Activated CD4-positive, alpha-beta T cell treated with anti-CD3 and anti-CD28 coated beads for 48 hours (primary cell): ENCODE measurements at regions not wholly inside any gene's neighbourhood (a gene's known extent, or its start where the extent isn't known, plus 50 kb on each side); places are given as distances from the start of the nearest gene placed in this dataset.
"Not testable (repeated sequence)": the region's sequence is repeated elsewhere in the genome, so short reads cannot be mapped to it uniquely, and the experiment has no call there.

Source experiments
- DNase-seq: peaks from one replicate; pipeline ENCODE4 v3.0.0-alpha.2; 2020

GRCh38 chr7:37549076-37549931 is 100.6 kb upstream of the ELMO1 start:
- no peak for DNase-seq

GRCh38 chr7:37550426-37550825 is 101.8 kb upstream of the ELMO1 start:
- no peak for DNase-seq

- DNase-seq, result no peak
These were observed 102.2 kb upstream of the ELMO1 start for GRCh38 chr7:37550872-37551271.

GRCh38 chr7:37552030-37552429 is 103.4 kb upstream of the ELMO1 start:
- no peak for DNase-seq

- DNase-seq, result not testable (repeated sequence)
These were observed 103.8 kb upstream of the ELMO1 start for GRCh38 chr7:37552439-37552838.

GRCh38 chr7:37555528-37555927 is 106.9 kb upstream of the ELMO1 start:
- no peak for DNase-seq

- DNase-seq, result no peak
These were observed 109.0 kb upstream of the ELMO1 start for GRCh38 chr7:37557571-37558209.

GRCh38 chr7:37558320-37559096 is 109.8 kb upstream of the ELMO1 start:
- no peak for DNase-seq

- DNase-seq, result no peak
These were observed 113.4 kb upstream of the GPR141 start for GRCh38 chr7:37570145-37570544.

GRCh38 chr7:37571806-37572205 is 111.8 kb upstream of the GPR141 start:
- DNase-seq, result no peak

GRCh38 chr7:37577412-37577811 is 106.2 kb upstream of the GPR141 start:
- no peak for DNase-seq

GRCh38 chr7:37577901-37578300 is 105.7 kb upstream of the GPR141 start:
- DNase-seq, result no peak

- no peak for DNase-seq
These were observed 105.2 kb upstream of the GPR141 start for GRCh38 chr7:37578350-37578749.

GRCh38 chr7:37580376-37580775 is 103.2 kb upstream of the GPR141 start:
- no peak for DNase-seq

- not testable (repeated sequence) for DNase-seq
These were observed 98.7 kb upstream of the GPR141 start for GRCh38 chr7:37584651-37585463.

- DNase-seq, result no peak
These were observed 92.7 kb upstream of the GPR141 start for GRCh38 chr7:37590824-37591223.

- DNase-seq, result no peak
These were observed 91.2 kb upstream of the GPR141 start for GRCh38 chr7:37592366-37592765.

GRCh38 chr7:37594602-37595001 is 89.0 kb upstream of the GPR141 start:
- no peak for DNase-seq

- no peak for DNase-seq
These were observed 84.7 kb upstream of the GPR141 start for GRCh38 chr7:37598824-37599223.

GRCh38 chr7:37601321-37601720 is 82.2 kb upstream of the GPR141 start:
- no peak for DNase-seq

GRCh38 chr7:37604078-37604477 is 79.5 kb upstream of the GPR141 start:
- DNase-seq, result no peak

GRCh38 chr7:37617406-37617805 is 66.2 kb upstream of the GPR141 start:
- not testable (repeated sequence) for DNase-seq

- DNase-seq, result no peak
These were observed 50.5 kb upstream of the GPR141 start for GRCh38 chr7:37633048-37633447.
